ENCODE measurements at regions not wholly inside any gene's neighbourhood (a gene's known extent, or its start where the extent isn't known, plus 50 kb on each side); places are given as distances from the start of the nearest gene placed in this dataset.

- Histone ChIP-seq H3K4me3 (no peak overlapping the region), H3K9me3 (no peaks in the 10 kb centered on the region), H3K4me1 (no peaks in the 10 kb centered on the region), H3K27me3 (no peaks in the 10 kb centered on the region), H3K27ac (no peak overlapping the region), H3K36me3 (replicated peaks in 1 of 2; ENCODE audit: insufficient read depth in 1 of 2, low read depth in 2 of 2) (no peaks in the 10 kb centered on the region)
- intact Hi-C loops (cut with DNase I), result no loop called here
- TF ChIP-seq CTCF (IDR thresholded peaks at IDR 0.05), result no peak
- no peak for TF ChIP-seq POLR2A (IDR thresholded peaks at IDR 0.05)
- no peak for ATAC-seq
- no peak for DNase-seq
Observed at GRCh38 chr2:220202066-220202465, 574.6 kb downstream of the SLC4A3 start.

- Histone ChIP-seq H3K4me3 (no peak overlapping the region), H3K27ac (no peak overlapping the region), H3K9me3 (no peaks in the 10 kb centered on the region), H3K27me3 (no peaks in the 10 kb centered on the region), H3K36me3 (replicated peaks in 1 of 2; ENCODE audit: insufficient read depth in 1 of 2, low read depth in 2 of 2) (no peaks in the 10 kb centered on the region), H3K4me1 (no peaks in the 10 kb centered on the region)
- intact Hi-C loops (cut with DNase I), result no loop called here
- WGBS, 2 donors, result 26 to 29% methylated on average over 1 of the region's 1 CpG
- DNase-seq, result no peak
- TF ChIP-seq POLR2A (IDR thresholded peaks at IDR 0.05) (no peak), CTCF (IDR thresholded peaks at IDR 0.05) (no peak)
- no peak for ATAC-seq
Observed at GRCh38 chr2:220209093-220209492, 581.7 kb downstream of the SLC4A3 start.

GRCh38 chr2:220209751-220210150, 582.3 kb downstream of the SLC4A3 start:
- 84 to 88% methylated on average over 4 of the region's 4 CpGs for WGBS, 2 donors
- ATAC-seq, result no peak

GRCh38 chr2:220212296-220213080, 585.1 kb downstream of the SLC4A3 start:
- DNase-seq (no peak), ATAC-seq (no peak)
- no peaks in the 10 kb centered on the region for H3K36me3 ChIP-seq (replicated peaks in 1 of 2; ENCODE audit: insufficient read depth in 1 of 2, low read depth in 2 of 2)
- intact Hi-C loops (cut with DNase I), result no loop called here
- H3K4me1 ChIP-seq, result no peaks in the 10 kb centered on the region
- no peak overlapping the region for H3K27ac ChIP-seq
- no peaks in the 10 kb centered on the region for H3K27me3 ChIP-seq
- WGBS, 2 donors, result 87% methylated on average over 5 of the region's 5 CpGs
- no peaks in the 10 kb centered on the region for H3K9me3 ChIP-seq
- TF ChIP-seq CTCF (IDR thresholded peaks at IDR 0.05) (no peak), POLR2A (IDR thresholded peaks at IDR 0.05) (no peak)
- no peak overlapping the region for H3K4me3 ChIP-seq

More at GRCh38 chr2:220209751-220210150, 582.3 kb downstream of the SLC4A3 start:
- DNase-seq, result no peak
- TF ChIP-seq CTCF (IDR thresholded peaks at IDR 0.05) (no peak), POLR2A (IDR thresholded peaks at IDR 0.05) (no peak)
- no peaks in the 10 kb centered on the region for H3K9me3 ChIP-seq
- intact Hi-C loops (cut with DNase I), result no loop called here
- no peaks in the 10 kb centered on the region for H3K27me3 ChIP-seq
- H3K36me3 ChIP-seq (replicated peaks in 1 of 2; ENCODE audit: insufficient read depth in 1 of 2, low read depth in 2 of 2), result no peaks in the 10 kb centered on the region
- no peak overlapping the region for H3K4me3 ChIP-seq
- no peak overlapping the region for H3K27ac ChIP-seq
- H3K4me1 ChIP-seq, result no peaks in the 10 kb centered on the region

- TF ChIP-seq CTCF (IDR thresholded peaks at IDR 0.05) (no peak), POLR2A (IDR thresholded peaks at IDR 0.05) (no peak)
- H3K27ac ChIP-seq, result no peak overlapping the region
- intact Hi-C loops (cut with DNase I), result no loop called here
- no peak overlapping the region for H3K4me3 ChIP-seq
- DNase-seq, result no peak
- no peak for ATAC-seq
- WGBS, 2 donors, result 57 to 67% methylated on average over 3 of the region's 3 CpGs
- H3K4me1 ChIP-seq, result no peaks in the 10 kb centered on the region
- H3K27me3 ChIP-seq, result no peaks in the 10 kb centered on the region
- no peaks in the 10 kb centered on the region for H3K9me3 ChIP-seq
- H3K36me3 ChIP-seq (replicated peaks in 1 of 2; ENCODE audit: insufficient read depth in 1 of 2, low read depth in 2 of 2), result no peaks in the 10 kb centered on the region
Observed at GRCh38 chr2:220215785-220216184, 588.4 kb downstream of the SLC4A3 start.

Data from body of pancreas (tissue), 4 donors.